ENCODE measurements at regions not wholly inside any gene's neighbourhood (a gene's known extent, or its start where the extent isn't known, plus 50 kb on each side); places are given as distances from the start of the nearest gene placed in this dataset.

DNA sequence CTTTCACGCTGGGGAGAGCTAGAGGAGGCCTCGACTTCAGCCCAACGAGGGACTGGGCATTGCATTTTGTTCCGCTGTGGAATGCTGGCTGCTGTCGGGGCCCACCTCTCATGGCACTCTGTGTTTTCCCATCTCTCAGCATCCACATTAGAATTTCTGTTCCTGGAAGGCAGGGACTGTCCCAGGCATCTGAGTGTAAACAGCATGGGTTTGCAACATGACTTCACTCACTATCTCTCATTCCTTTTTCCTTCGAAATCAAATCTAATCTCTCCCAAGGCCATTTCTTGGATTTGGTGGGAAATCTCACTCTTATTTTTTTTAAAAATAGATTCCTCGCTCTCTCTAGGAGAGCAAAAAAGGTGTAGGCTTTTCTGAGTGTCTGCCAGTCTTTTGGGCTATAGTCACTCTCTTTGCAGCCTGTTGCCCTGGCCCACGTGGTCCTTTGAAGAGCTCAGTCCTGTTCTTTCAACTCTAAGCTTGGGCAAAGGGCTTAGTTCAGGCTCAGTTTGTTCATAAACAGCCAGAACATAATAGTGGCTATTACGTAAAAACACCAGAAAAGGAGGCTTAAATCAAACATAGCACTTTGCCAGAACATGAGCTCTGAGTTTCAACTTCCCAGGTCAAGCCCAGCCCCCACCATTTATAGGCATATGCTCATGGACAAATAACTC lies 284.6 kb upstream of the ZFP64 start:
- no peak for DNase-seq

DNA sequence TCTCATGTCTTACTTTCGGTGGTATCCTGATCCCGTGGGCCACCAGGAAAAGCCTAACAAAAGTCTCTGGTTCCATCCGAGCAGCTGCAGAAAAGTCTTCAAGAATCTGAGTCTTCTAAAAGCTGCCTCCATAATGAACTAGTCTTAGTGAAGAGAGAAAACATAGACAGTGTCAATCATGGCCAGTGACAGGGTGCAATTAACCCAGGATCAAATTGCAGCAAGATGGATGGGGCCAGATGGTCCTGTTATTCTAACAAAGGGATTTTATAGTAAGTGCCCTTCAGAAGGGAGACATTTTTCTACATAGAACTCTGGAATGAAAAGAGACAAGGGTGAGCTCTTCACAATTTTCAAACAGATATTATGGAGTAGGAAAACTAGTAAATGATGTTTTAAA lies 281.6 kb upstream of the ZFP64 start:
- no peak for DNase-seq

DNA sequence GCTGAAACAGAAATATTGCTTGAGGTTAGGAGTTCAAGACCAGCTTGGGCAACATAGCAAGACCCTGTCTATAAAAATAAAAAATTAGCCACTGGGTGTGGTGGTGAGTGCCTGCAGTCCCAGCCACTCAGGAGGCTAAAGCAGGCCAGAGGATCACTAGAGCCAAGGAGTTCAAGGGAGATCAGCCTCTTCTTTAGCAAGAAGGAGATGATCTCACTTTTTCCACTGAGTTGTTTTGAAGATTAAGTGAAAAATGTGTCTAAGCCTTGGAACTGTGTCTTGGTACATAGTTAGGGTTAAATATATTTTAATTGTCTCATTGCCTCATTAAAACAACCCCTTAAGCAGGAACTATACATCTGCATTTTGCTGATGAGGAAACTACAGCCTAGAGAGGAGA lies 279.0 kb upstream of the ZFP64 start:
- no peak for DNase-seq

DNA sequence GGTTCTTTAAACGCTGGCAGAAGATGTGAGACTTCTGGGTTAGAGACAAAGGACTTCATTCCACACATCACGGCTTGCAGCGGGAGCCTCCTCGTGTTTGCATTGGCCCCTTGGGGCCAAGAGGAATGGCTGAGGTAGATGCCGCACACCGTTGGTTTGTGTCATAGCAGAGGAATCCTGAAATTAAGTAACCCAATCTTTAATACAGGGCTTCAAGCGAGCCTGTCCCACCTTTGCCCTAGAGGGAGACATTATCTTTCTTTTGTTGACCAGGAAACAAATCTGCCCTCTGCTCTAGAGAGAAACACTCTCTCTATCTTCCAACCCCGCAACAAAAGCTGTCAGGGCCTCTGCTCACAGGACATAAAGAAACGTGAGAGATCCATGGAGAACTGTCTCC lies 277.5 kb upstream of the ZFP64 start:
- DNase-seq, result no peak

DNA sequence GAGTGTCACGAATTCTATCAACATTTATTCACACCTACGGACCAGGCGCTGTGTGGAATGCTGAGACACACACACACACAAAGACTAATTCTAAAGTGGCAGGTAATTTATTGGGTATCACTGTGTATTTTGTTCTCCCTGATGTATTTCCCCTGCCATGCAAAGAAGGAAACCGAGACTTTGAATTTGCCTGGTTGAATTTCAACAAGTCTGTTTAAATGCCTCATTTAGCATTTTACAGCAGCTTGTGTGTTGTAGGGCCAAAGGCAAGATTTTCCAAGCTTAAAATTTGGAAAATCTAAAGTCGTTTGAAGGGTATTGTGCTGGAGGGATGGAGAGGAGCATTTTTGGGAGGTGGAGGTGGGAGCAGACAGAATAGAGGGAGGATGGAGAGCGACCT lies 274.4 kb upstream of the ZFP64 start:
- DNase-seq, result no peak

DNA sequence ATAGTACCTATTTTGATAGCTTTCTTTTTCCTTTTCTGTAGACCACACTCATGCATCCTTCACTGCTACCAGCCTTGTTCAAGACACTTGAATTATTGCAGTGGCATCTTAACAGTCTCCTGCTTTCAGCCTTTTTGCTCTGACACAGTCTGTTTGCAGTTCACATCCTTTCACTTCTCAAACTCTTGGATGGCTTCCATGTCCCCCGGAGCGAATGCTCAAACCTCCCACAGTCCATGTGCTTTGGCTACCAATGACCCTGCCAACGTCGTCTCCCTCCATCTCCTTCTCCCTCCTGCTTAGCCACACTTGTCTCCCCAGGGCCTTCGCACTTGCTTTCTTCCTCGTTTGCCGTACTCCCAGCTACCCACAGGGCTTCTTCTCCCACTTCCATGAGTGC lies 270.0 kb upstream of the ZFP64 start:
- DNase-seq, result no peak

DNA sequence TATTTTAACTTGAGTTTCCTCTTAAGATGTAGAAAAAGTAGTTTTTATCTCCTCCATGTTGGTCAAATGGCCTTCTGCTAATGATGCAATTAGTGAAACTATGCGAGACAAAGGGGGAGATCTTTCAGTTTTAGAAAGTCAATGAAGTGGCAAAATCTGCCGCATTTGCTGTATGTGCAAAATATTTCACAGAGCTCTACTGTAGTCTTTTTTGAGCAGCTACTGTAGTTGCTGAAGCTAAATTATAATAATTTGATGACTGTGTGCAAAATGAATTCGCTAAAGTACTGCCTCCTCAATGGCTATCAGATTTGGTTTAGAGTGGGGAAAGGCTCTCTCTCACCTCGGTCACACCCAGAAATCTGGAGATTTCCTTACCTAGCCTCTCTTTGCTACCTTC lies 267.6 kb upstream of the ZFP64 start:
- DNase-seq, result no peak

DNA sequence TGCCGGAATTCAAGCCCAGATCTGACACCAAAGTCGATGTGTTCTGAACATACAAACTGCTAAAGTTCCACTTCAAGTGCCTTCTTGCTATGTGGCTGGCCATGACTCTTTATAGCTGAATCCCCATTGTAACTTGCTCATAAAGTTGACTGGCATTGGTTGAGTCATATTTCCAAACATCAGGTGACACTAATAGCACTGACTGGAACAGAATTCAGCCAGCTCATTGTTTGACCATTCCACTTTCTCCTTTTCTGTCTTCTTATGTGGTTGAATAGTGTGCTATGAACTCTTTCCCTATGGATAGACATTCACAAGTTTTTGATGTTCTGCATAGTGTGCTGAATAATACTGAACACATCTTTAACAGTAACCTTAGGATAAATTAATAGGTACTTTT lies 266.2 kb upstream of the ZFP64 start:
- no peak for DNase-seq

DNA sequence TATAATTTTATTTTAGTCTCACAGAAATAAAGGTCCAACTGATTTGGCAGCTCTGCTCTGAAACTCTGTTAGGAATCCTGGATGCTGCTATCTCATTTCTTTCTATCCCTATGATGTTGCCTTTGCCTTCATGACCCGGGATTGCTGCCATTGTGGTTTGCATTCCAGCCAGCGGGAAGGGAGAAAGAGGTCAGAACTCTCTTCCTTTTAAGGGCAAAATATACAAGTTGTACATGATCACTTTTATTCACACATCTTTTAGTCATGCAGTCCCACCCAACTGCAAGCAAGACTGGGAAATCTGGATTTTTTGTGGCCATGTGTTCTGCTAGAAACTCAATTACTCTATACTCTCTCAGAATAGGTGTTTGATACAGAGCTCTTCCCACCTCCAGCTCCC lies 263.1 kb upstream of the ZFP64 start:
- DNase-seq, result no peak

DNA sequence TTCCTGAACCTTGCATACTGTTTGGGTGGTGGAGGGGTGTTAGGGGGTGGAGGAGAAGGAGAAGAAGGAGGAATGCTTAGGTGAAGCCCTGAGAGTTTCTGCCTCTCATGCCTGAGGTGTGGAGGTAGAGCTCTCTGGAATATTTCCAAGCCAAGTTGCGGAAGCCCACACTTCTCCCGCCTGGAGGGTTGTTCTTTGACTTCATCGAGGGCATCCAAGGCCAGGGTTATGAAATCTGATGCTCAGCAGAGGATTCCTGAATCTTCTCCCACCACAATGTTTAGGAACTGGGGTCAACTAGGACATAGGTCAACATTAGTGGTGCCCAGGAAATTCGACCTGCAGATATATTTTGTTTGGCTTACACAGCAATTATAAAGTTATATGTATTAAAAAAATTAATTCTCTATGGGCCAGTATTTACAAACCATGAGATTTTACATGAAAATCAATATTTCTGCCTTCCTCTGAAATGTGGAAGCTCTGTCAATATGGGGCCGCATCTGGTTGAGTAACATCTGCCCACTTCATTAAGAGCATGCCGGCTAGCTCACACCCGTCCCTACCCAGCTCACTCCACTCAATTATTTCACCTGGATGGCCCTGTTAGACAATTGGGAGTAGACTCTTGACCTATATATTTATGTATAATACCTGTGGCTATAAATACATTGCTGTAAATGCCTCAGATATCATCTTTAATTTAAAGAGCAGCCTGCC lies 257.1 kb upstream of the ZFP64 start:
- DNase-seq, result no peak

DNA sequence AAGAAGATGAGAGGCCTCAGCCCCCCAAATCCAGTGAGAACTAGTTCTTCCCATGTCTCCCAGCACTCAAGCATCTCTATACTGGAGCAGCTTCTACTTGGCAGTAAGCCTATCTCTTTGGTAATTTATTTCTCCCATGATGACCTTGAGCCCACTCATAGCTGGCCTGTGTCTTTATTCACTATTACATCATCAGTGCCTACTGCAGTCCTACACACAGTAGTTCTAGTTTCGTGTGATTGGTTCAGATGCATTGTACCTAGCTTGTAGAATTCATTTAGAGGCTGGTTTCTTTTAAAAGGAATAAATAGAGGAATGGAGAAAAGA lies 255.6 kb upstream of the ZFP64 start:
- DNase-seq, result no peak

DNA sequence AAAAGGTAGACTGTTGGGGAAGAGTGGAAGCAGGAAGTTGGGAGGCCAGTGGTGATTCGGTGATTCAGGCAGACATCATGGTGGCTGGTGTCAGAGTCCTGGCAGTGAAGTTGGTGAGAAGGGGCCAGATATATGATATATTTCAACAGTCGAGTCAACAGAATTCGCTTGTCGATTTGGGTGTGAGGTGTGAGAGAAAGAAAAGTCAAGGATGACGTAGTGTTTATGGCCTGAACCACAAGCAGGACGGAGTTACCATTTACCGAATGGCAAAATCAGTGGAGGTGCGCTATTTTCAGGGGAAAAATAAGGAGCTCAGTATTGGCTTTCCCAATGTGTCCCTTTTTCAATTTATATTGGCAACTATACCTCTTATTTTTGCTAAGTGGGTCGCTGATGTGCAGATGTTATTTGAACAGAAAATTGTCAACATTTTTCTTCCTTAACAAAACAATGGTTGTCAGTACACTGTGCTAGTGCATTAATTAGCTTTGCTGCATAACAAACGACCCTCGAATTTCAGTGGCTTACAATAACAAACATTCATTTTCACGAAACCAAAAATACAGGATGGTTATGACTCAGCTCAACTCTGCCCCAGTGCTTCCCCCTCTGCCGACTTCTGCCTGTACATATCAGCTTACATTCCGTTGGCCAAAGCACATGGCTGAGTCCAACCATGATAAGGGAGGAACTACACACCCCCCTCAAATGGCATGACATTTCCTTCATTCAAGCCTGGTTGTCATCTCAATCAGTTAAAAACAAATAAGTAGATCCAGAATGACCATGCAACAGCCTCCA lies 255.0 kb upstream of the ZFP64 start:
- DNase-seq, result no peak

DNA sequence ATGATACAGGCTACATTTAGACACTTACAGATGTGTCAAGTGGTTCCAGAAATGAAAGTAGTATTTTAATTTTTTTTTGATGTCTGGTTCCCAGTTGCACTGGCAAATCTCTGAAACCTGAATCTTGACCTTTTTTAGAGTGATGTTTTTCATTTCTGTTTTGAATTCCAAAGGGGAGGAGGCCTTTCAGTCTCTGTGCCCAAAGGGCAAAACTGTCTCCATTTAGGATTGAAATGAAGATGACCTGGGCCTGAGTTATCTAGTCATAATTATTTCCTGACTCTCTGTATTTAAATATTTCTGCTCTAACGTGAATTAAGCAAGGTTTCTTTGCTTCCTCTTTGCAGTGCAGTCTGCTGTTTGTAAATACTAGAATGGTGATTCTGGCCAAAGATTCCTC lies 252.9 kb upstream of the ZFP64 start:
- no peak for DNase-seq

DNA sequence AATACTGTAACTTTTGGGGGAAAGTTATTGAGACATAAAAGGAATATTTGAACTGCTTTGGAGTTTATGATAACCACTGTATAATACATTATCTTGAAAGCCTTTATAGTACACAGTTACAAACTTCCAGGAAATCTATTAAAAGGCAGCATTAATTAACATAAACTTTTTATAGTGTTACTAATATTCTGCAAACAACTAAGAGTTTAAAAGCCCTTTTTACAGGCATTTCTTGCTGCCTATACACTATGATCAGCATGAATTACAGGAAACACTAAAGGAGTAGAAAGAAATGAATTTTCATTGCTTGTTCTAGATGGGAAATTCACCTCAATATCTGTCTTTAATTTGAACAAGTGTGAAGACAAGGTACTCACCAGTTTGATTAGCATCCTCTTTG lies 252.3 kb upstream of the ZFP64 start:
- no peak for DNase-seq

DNA sequence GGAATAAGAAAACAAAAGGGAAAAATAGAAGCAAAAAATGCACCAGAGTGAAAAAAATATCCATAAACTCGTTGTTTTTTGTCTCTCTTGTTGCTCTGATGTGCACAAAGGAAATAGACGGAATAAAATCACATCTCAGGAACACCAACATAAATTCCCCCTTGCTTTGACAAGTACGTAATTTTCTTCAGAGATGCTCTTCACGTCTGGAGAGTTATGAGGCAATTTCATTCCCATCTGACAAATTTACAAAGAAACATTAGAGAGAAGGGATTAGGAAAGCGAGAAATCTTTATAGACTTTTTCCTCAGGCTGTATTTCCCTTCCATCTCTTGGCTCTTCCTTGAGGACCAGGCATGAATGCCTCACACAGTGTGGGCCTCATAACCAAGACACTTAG lies 250.1 kb upstream of the ZFP64 start:
- DNase-seq, result no peak

DNA sequence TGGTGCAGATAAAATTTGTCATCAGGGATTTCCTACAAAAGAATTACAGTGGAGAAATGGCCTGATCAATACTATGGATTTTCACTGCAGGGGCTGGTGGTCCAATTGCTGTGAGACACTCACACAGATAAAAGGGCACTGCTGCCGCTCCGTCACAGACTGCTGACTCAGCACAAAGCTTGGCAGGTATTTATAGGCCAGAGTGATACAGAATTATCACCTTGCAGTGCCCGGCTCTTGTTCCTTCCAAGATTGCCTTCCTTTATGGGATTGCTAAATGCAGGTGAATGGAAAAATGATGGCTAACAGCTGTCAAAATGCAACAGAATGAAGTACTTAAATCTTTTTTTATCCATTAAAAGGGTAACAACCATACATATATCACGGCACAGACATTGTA lies 247.8 kb upstream of the ZFP64 start:
- no peak for DNase-seq

DNA sequence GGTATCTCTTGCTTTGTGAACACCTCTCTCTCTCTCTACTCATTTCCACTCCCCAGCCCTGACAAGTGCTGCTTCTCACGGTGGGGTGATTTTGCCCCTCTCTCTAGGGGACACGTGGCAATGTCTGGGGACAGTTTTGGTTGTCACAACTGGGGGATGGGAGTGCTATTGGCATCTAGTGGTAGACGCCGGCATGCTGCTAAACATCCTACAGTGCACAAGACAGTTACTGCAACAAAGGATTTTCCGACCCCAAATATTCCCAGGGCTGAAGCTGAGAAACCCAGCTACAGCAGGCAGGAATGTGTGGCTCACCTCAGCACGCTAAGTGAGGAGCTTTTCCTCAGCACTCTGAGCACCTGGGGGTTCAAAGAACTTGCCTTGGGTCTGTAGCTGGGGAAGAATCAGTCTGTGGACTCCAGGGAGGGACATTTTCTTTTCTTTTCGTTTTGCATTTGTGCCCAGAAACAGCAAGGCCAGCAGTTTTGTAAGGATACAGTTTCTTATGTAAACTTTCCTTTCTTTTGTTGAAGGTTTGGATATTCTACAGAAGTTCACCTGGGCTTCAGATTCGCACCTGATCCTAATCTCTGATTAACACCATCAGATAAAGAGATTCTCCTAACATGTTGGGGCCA lies 246.9 kb upstream of the ZFP64 start:
- no peak for DNase-seq

DNA sequence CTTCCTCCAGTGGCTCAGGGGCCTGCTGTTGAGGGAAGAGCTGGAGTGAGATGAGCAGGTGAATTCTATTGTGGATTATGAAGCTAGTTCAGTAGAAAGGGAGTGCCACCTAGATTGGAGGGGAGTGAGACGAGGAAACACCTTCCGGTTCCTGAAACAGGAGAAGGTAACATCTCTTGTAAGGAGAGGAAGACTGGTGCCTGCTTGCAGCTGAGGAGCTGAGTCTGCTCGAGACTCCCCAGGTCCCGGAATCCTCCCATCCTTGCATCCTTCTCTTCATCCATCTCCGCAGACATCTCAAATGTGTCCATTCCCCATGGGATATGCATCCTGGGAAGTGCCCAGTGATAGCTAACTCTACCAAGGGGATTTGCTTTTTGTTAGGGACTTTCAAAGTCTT lies 242.9 kb upstream of the ZFP64 start:
- no peak for DNase-seq

DNA sequence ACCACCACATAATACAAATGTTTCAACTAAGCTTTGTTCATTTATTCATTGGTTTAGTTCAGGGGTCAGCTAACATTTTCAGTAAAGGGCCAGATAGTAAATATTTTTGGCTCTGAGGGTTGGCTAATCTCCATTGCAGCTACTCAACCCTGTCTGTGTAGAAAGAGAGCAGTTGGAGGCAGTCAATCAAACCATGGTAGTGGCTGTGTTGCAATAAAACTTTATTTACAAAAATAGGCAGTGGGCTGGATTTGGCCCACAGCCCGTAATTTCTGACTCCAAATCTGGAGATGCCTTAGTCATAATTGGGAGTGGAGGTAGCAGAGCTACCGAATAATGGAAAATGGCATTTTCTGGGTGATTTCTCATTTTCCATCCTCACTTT lies 242.5 kb upstream of the ZFP64 start:
- no peak for DNase-seq

DNA sequence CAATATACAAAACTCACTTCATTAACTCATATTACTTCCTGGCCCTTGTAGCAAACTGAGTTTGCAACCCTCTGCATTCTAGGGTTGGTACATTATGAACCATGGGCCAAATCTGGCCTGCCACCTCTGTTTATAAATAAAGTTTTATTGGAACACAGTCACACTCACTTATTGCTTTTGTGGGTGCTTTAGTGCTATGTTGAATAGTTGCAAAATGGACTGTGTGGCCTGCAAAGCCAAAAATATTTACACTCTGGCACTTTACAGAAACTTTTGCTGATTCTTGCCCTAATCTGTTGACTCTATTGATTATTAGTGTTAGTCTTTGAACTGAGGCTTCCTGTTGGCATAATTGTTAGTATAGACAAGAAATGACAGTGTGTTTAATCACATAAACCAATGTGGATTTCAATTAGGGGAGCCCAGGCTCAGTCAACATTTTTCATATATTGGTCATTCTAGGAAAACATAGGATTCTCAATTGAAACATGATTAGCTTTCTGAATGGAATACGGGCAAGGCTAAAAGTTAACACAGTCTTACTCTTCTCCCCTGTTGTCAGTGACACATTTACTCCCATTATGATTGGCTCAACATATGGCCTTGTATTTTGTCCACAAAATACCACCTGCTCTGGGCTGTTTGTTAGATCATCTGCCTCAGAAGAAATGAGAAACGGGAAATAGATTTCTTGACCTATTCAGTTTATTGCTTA lies 241.9 kb upstream of the ZFP64 start:
- no peak for DNase-seq

DNA sequence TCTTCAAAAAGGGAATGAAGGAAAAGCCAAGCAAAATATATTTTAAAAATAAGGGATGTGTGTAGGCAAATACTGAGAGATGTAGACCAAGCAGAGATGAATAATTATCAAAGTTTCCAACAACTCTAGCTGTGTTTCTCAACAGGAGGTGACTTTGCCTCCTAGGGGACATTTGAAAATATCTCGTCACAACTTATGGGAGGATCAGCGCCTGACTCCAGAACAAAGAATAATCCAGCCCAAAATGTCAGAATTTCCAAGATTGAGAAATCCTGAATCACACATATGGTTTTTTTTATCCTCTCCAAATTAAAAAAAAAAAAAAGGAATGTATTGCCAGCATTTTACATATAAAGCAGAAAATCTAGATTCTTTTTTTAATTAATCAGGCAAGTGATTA lies 241.2 kb upstream of the ZFP64 start:
- no peak for DNase-seq

DNA sequence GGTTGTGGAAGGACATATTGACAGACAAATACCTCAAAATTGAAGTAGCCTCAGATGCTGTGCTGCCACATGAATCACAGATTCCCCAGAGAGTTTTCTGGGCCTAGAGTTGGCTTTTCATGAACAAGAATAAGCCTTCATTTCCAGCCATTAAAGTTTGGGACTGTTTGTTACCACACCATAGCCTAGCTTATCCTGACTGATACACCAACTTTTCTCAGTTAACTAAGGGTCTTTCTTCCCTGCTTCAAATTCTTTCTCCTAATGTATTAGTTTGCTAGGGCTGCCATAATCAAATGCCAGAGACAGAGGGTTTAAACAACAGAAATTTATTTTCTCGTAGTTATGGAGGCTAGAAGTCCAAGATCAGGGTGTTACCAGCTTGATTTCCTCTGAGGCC lies 237.4 kb upstream of the ZFP64 start:
- no peak for DNase-seq

DNA sequence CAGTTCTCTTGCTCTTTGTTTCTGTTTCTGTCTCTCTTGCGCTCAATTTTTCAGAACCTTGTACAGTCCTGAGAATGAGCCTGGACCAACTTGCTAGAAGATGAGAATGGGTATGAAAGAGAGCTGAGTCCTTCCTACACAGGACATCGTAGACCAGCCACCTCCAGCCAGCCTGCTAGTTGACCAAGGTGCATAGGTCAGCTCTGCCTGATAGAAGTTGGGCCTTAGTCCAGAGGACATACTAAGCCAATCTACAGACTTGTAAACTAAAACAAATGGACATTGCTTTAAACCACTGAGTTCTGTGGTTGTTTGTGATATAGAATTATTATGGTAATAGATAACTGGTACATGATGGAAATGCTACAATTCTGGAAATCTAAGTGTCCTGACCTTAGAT lies 236.4 kb upstream of the ZFP64 start:
- no peak for DNase-seq

All from activated naive CD4-positive, alpha-beta T cell treated with anti-CD3 and anti-CD28 coated beads, Interleukin-2, amount 50 U/mL, for 16 hours (primary cell).